ENCODE measurements at regions not wholly inside any gene's neighbourhood (a gene's known extent, or its start where the extent isn't known, plus 50 kb on each side); places are given as distances from the start of the nearest gene placed in this dataset.

- no peak for DNase-seq
- Histone ChIP-seq H2AFZ (ENCODE audit: low read depth, low read length) (no peak overlapping the region), H3K27ac (ENCODE audit: low read length, poor library complexity, severe bottlenecking) (no peak overlapping the region), H3K4me3 (ENCODE audit: insufficient read depth in 1 of 2, low read depth in 1 of 2, low read length in 2 of 2) (no peak overlapping the region), H3K27me3 (ENCODE audit: control insufficient read depth in 1 of 2, insufficient read depth in 1 of 2, low read length in 2 of 2) (no peaks in the 10 kb centered on the region), H2BK120ac (ENCODE audit: low read depth, low read length) (no peak overlapping the region), H3K4ac (ENCODE audit: low read depth in 1 of 2, low read length in 2 of 2) (no peak overlapping the region), H3K9ac (ENCODE audit: low read length) (no peak overlapping the region), H3K18ac (ENCODE audit: low read depth in 1 of 2, low read length in 2 of 2) (no peak overlapping the region), H3K23ac (ENCODE audit: low read length in 2 of 2) (no peak overlapping the region), H4K91ac (ENCODE audit: low read length) (no peak overlapping the region), H3K14ac (ENCODE audit: low read length in 2 of 2) (no peak overlapping the region), H2BK15ac (ENCODE audit: low read depth, poor library complexity, severe bottlenecking) (no peak overlapping the region), H3K4me1 (ENCODE audit: control insufficient read depth, insufficient read depth, low read depth, low read length) (no peaks in the 10 kb centered on the region), H2BK12ac (ENCODE audit: low read length in 2 of 2) (no peak overlapping the region), H2BK5ac (ENCODE audit: low read depth, low read length, poor library complexity, severe bottlenecking) (no peak overlapping the region), H3K4me2 (ENCODE audit: low read length, poor library complexity, severe bottlenecking) (no peak overlapping the region), H3K9me3 (ENCODE audit: control insufficient read depth, low read length) (peaks cover 2% of the 10 kb centered on the region), H4K8ac (ENCODE audit: low read length) (no peak overlapping the region), H2AK5ac (ENCODE audit: low read length, severe bottlenecking) (no peak overlapping the region), H3K79me1 (replicated peaks; ENCODE audit: low read length, poor library complexity, severe bottlenecking) (no peaks in the 10 kb centered on the region), H3K36me3 (ENCODE audit: control insufficient read depth in 1 of 2, insufficient read depth in 2 of 2, low read depth in 1 of 2, low read length in 2 of 2) (no peaks in the 10 kb centered on the region)
- 89% methylated on average over 1 of the region's 2 CpGs for WGBS
These were observed 89.1 kb upstream of the ISX start for GRCh38 chr22:34976886-34977285.

GRCh38 chr22:34986523-34986922, 79.4 kb upstream of the ISX start:
- WGBS, result 33% methylated on average over 1 of the region's 1 CpG

GRCh38 chr22:34992672-34993071, 73.3 kb upstream of the ISX start:
- Histone ChIP-seq H3K27me3 (ENCODE audit: control insufficient read depth in 1 of 2, insufficient read depth in 1 of 2, low read length in 2 of 2) (no peaks in the 10 kb centered on the region), H3K9ac (ENCODE audit: low read length) (no peak overlapping the region), H2AFZ (ENCODE audit: low read depth, low read length) (no peak overlapping the region), H3K9me3 (ENCODE audit: control insufficient read depth, low read length) (peaks cover 17% of the 10 kb centered on the region), H4K8ac (ENCODE audit: low read length) (no peak overlapping the region), H3K23ac (ENCODE audit: low read length in 2 of 2) (no peak overlapping the region), H3K79me1 (replicated peaks; ENCODE audit: low read length, poor library complexity, severe bottlenecking) (no peaks in the 10 kb centered on the region), H3K27ac (ENCODE audit: low read length, poor library complexity, severe bottlenecking) (no peak overlapping the region), H3K4me3 (ENCODE audit: insufficient read depth in 1 of 2, low read depth in 1 of 2, low read length in 2 of 2) (no peak overlapping the region), H3K4me1 (ENCODE audit: control insufficient read depth, insufficient read depth, low read depth, low read length) (no peaks in the 10 kb centered on the region), H3K14ac (ENCODE audit: low read length in 2 of 2) (no peak overlapping the region), H2BK120ac (ENCODE audit: low read depth, low read length) (no peak overlapping the region), H2BK15ac (ENCODE audit: low read depth, poor library complexity, severe bottlenecking) (no peak overlapping the region), H2BK5ac (ENCODE audit: low read depth, low read length, poor library complexity, severe bottlenecking) (no peak overlapping the region), H2AK5ac (ENCODE audit: low read length, severe bottlenecking) (no peak overlapping the region), H4K91ac (ENCODE audit: low read length) (no peak overlapping the region), H3K4me2 (ENCODE audit: low read length, poor library complexity, severe bottlenecking) (no peak overlapping the region), H3K36me3 (ENCODE audit: control insufficient read depth in 1 of 2, insufficient read depth in 2 of 2, low read depth in 1 of 2, low read length in 2 of 2) (no peaks in the 10 kb centered on the region), H2BK12ac (ENCODE audit: low read length in 2 of 2) (no peak overlapping the region), H3K18ac (ENCODE audit: low read depth in 1 of 2, low read length in 2 of 2) (no peak overlapping the region), H3K4ac (ENCODE audit: low read depth in 1 of 2, low read length in 2 of 2) (no peak overlapping the region)
- WGBS, result 33% methylated on average over 5 of the region's 5 CpGs
- DNase-seq, result no peak

More at GRCh38 chr22:34986523-34986922, 79.4 kb upstream of the ISX start:
- Histone ChIP-seq H2AFZ (ENCODE audit: low read depth, low read length) (no peak overlapping the region), H3K9ac (ENCODE audit: low read length) (no peak overlapping the region), H3K9me3 (ENCODE audit: control insufficient read depth, low read length) (peaks cover 21% of the 10 kb centered on the region), H3K36me3 (ENCODE audit: control insufficient read depth in 1 of 2, insufficient read depth in 2 of 2, low read depth in 1 of 2, low read length in 2 of 2) (no peaks in the 10 kb centered on the region), H3K23ac (ENCODE audit: low read length in 2 of 2) (no peak overlapping the region), H2BK120ac (ENCODE audit: low read depth, low read length) (no peak overlapping the region), H4K8ac (ENCODE audit: low read length) (no peak overlapping the region), H3K27me3 (ENCODE audit: control insufficient read depth in 1 of 2, insufficient read depth in 1 of 2, low read length in 2 of 2) (no peaks in the 10 kb centered on the region), H2AK5ac (ENCODE audit: low read length, severe bottlenecking) (no peak overlapping the region), H2BK12ac (ENCODE audit: low read length in 2 of 2) (no peak overlapping the region), H3K27ac (ENCODE audit: low read length, poor library complexity, severe bottlenecking) (no peak overlapping the region), H2BK5ac (ENCODE audit: low read depth, low read length, poor library complexity, severe bottlenecking) (no peak overlapping the region), H4K91ac (ENCODE audit: low read length) (no peak overlapping the region), H3K4me2 (ENCODE audit: low read length, poor library complexity, severe bottlenecking) (no peak overlapping the region), H2BK15ac (ENCODE audit: low read depth, poor library complexity, severe bottlenecking) (no peak overlapping the region), H3K18ac (ENCODE audit: low read depth in 1 of 2, low read length in 2 of 2) (no peak overlapping the region), H3K79me1 (replicated peaks; ENCODE audit: low read length, poor library complexity, severe bottlenecking) (no peaks in the 10 kb centered on the region), H3K4me3 (ENCODE audit: insufficient read depth in 1 of 2, low read depth in 1 of 2, low read length in 2 of 2) (no peak overlapping the region), H3K4ac (ENCODE audit: low read depth in 1 of 2, low read length in 2 of 2) (no peak overlapping the region), H3K4me1 (ENCODE audit: control insufficient read depth, insufficient read depth, low read depth, low read length) (no peaks in the 10 kb centered on the region), H3K14ac (ENCODE audit: low read length in 2 of 2) (no peak overlapping the region)
- no peak for DNase-seq

- Histone ChIP-seq H3K36me3 (ENCODE audit: control insufficient read depth in 1 of 2, insufficient read depth in 2 of 2, low read depth in 1 of 2, low read length in 2 of 2) (no peaks in the 10 kb centered on the region), H2AFZ (ENCODE audit: low read depth, low read length) (no peak overlapping the region), H2AK5ac (ENCODE audit: low read length, severe bottlenecking) (no peak overlapping the region), H3K4me3 (ENCODE audit: insufficient read depth in 1 of 2, low read depth in 1 of 2, low read length in 2 of 2) (no peak overlapping the region), H2BK120ac (ENCODE audit: low read depth, low read length) (no peak overlapping the region), H4K91ac (ENCODE audit: low read length) (no peak overlapping the region), H4K8ac (ENCODE audit: low read length) (no peak overlapping the region), H3K4me1 (ENCODE audit: control insufficient read depth, insufficient read depth, low read depth, low read length) (no peaks in the 10 kb centered on the region), H3K9me3 (ENCODE audit: control insufficient read depth, low read length) (peaks cover 10% of the 10 kb centered on the region), H3K23ac (ENCODE audit: low read length in 2 of 2) (no peak overlapping the region), H2BK12ac (ENCODE audit: low read length in 2 of 2) (no peak overlapping the region), H3K18ac (ENCODE audit: low read depth in 1 of 2, low read length in 2 of 2) (no peak overlapping the region), H3K4ac (ENCODE audit: low read depth in 1 of 2, low read length in 2 of 2) (no peak overlapping the region), H2BK15ac (ENCODE audit: low read depth, poor library complexity, severe bottlenecking) (no peak overlapping the region), H3K4me2 (ENCODE audit: low read length, poor library complexity, severe bottlenecking) (no peak overlapping the region), H2BK5ac (ENCODE audit: low read depth, low read length, poor library complexity, severe bottlenecking) (no peak overlapping the region), H3K27me3 (ENCODE audit: control insufficient read depth in 1 of 2, insufficient read depth in 1 of 2, low read length in 2 of 2) (no peaks in the 10 kb centered on the region), H3K27ac (ENCODE audit: low read length, poor library complexity, severe bottlenecking) (no peak overlapping the region), H3K79me1 (replicated peaks; ENCODE audit: low read length, poor library complexity, severe bottlenecking) (no peaks in the 10 kb centered on the region), H3K9ac (ENCODE audit: low read length) (no peak overlapping the region), H3K14ac (ENCODE audit: low read length in 2 of 2) (no peak overlapping the region)
- DNase-seq, result no peak
- 37% methylated on average over 3 of the region's 3 CpGs for WGBS
These were observed 72.4 kb upstream of the ISX start for GRCh38 chr22:34993548-34993947.

Measured in mesenchymal stem cell (in vitro differentiated cells and primary cell).